AG09319 (cell line): ENCODE measurements at regions not wholly inside any gene's neighbourhood (a gene's known extent, or its start where the extent isn't known, plus 50 kb on each side); places are given as distances from the start of the nearest gene placed in this dataset.

Experiments used
- DNase-seq: peaks from one replicate; pipeline ENCODE4 v3.0.0-alpha.2; 2010; ENCODE audit warnings: low read depth; ENCODE audit errors: extremely low read depth
- TF ChIP-seq, protein P1 (sequence below): IDR thresholded peaks from 2 replicates; pipeline ENCODE4 v1.5.1; 2011; ENCODE audit warnings: low read depth, mild to moderate bottlenecking, inconsistent platforms, low read length, moderate library complexity

DNA sequence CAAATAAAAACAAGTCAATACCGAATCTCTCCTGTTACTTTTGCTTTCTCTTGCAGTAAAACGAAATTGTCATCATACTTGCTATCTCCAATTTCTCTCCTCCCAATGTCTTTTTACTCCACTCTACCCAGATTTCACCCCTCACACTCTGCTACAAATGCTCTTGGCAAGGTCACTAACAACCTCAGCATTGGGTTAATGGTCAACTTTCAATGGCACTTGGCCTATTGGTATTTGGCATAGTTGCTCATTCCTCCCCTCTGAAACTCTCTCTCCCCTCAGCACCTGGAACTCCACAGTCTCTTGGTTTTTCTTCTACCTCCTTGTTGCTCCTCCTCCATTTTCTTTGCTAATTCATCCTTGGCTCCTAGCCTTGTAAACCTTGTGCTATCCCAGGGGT lies 367.3 kb downstream of the PTPRU start:
- DNase-seq = no peak
- TF ChIP-seq, protein P1, sequence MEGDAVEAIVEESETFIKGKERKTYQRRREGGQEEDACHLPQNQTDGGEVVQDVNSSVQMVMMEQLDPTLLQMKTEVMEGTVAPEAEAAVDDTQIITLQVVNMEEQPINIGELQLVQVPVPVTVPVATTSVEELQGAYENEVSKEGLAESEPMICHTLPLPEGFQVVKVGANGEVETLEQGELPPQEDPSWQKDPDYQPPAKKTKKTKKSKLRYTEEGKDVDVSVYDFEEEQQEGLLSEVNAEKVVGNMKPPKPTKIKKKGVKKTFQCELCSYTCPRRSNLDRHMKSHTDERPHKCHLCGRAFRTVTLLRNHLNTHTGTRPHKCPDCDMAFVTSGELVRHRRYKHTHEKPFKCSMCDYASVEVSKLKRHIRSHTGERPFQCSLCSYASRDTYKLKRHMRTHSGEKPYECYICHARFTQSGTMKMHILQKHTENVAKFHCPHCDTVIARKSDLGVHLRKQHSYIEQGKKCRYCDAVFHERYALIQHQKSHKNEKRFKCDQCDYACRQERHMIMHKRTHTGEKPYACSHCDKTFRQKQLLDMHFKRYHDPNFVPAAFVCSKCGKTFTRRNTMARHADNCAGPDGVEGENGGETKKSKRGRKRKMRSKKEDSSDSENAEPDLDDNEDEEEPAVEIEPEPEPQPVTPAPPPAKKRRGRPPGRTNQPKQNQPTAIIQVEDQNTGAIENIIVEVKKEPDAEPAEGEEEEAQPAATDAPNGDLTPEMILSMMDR = no peak

DNA sequence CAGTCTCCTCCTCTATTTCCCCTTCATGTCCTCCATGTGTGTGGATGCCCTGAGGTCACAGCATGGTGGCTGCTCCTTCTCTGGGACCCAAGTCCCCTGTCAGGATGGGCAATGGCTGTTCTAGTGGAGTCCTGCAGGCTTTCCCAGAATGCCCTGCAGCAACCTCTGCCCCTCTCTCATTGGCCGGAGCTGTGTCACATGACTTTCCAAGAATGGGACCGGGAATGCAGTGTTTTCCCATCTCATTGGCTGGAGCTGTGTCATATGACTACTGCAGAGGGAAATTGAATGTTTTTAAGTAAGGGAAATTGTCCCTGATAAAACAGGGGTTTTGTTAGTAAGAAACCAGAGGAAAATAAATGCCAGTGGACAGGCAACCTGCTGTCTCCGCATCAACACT lies 365.9 kb downstream of the PTPRU start:
- DNase-seq = no peak
- TF ChIP-seq, protein P1 = no peak

GRCh38 chr1:29601021-29601420 lies 364.7 kb downstream of the PTPRU start:
- no peak for DNase-seq
- TF ChIP-seq, protein P1 = no peak

DNA sequence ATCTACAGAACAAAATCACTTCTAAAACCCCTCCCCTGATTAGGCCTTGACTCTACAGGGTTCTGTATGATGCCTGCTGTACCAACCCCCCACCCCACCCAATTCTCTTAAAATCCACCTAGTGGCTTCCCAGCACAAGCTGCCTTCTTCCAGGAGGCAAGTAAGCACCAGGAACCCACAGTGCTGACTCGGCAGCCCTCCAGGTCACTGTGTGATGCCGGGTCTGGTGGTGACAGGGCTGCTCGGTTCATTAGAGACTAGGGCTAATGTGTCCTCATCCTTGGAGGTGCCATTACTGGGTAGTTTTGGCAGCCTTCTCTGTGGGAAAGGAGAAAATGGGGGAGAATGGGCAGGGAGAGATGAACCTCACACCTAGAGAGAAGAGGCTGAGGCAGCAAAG lies 363.5 kb downstream of the PTPRU start:
- TF ChIP-seq, protein P1 = no peak
- no peak for DNase-seq

GRCh38 chr1:29599071-29599470 lies 362.7 kb downstream of the PTPRU start:
- DNase-seq = no peak
- TF ChIP-seq, protein P1 = no peak

GRCh38 chr1:29597861-29598260 lies 361.5 kb downstream of the PTPRU start:
- no peak for DNase-seq
- TF ChIP-seq, protein P1 = no peak

DNA sequence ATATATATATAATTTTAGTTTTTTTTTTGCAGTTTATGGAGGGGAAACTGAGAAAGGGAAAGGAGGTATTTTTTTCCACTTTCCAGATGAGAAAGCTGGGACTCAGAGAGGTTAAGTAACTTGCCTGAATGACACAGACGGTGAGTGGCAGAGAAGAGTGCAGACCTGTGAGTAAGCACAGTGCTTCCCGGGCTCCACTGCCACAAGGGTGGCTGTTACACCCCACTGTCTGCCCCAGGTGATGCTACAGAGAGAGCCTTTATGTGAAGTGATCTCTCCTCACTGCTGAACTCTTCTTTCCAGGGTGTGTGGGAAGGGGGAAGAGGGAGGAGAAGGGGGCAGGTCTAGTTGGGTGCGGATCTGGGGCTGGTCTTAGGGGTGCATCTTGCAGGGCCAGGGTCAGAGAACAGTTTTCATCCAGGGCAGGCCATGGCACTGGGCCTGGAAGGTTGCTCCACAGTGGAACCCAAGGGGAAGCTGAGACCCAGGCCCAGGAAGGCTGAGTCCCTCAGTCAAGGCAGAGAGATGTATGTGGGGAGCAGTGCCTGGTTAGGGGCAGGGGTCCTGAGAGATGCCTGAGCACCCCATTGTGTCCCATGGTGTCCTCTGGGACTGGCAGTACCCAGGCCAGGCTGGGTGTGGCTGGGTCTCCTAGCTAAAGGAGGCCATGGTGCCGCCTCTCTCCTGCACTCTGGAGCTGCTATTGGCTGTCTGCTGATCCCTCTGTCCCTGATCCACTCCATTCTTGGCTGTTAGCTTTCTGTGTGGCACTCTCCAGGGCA lies 357.5 kb downstream of the PTPRU start:
- TF ChIP-seq, protein P1 = no peak
- no peak for DNase-seq
